LNCAP (cell line): ENCODE measurements at regions not wholly inside any gene's neighbourhood (a gene's known extent, or its start where the extent isn't known, plus 50 kb on each side); places are given as distances from the start of the nearest gene placed in this dataset.

Experiments used
- CTCF ChIP-seq: fragments of 450-650 bp; IDR thresholded peaks from 2 replicates; pipeline ENCODE4 v1.5.1; 2017; ENCODE audit warnings: mild to moderate bottlenecking

DNA sequence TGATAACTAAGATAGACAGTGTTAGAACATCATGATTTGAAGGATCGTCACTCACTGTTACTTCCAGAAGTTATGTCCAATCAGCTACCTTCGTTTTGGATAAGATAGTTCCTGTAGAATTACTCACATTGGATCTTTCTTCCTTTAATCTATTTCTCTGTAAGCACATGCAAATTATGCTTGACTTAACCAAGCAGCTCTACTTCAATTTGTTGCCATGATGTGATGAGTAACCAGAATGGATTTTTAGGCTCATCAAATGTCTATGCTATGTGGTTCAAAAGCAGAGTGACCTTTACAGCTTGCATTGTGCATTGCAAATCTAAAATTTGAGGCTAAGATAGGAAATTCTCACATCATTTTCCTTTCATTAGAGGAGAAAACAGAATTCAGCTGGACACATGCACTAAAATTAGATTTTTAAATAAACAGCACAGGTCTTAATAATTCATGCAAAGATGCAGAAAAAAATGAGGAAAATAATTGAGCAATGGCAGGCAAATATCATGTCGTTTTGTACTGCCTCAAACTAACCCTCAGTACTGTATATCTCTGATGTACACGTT lies 76.7 kb upstream of the ZFP64 start:
- no peak for TF ChIP-seq CTCF

GRCh38 chr20:52267418-52267817 lies 75.8 kb upstream of the ZFP64 start:
- no peak for TF ChIP-seq CTCF

GRCh38 chr20:52263757-52264156 lies 72.2 kb upstream of the ZFP64 start:
- TF ChIP-seq CTCF: no peak

- TF ChIP-seq CTCF: no peak
These were observed 70.2 kb upstream of the ZFP64 start for GRCh38 chr20:52261792-52262191.

DNA sequence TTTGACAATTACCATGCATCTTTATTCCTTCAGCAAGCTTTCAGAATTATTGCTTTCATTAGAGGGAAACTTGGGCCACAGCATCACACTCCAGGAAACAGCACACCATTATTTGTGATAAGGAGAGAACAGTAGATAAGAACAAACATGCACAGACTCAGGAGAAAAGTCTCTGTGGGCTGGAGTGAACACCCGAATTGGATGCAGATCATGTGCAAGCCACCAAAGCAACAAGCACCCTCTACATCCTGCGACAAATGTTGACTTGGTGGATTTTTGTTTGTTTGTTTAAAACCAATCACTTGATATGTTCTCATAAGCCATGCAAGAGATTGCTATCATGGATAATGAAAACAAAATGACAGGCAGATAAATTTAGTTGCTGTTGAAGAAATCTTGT lies 67.7 kb upstream of the ZFP64 start:
- TF ChIP-seq CTCF: no peak

GRCh38 chr20:52256454-52256853 lies 64.9 kb upstream of the ZFP64 start:
- no peak for TF ChIP-seq CTCF

DNA sequence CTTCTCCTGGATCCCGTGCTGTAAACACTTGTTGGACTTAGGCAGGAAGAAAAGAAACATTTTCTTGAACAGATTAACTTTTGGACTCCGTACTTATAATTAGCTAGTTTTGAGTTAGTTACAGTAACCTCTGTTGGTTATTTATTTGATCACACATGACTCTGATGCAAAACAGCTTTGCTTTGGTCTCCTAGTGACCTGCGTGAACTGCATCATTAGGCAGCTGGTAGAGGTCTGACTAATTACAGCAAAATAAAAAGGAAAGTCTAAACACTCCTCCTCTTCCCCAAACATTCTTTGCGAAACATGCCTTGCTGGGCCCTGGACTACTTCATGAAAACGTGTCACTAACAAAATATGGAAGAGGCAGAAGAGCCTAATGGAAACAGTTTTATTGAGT lies 61.1 kb upstream of the ZFP64 start:
- TF ChIP-seq CTCF: no peak

DNA sequence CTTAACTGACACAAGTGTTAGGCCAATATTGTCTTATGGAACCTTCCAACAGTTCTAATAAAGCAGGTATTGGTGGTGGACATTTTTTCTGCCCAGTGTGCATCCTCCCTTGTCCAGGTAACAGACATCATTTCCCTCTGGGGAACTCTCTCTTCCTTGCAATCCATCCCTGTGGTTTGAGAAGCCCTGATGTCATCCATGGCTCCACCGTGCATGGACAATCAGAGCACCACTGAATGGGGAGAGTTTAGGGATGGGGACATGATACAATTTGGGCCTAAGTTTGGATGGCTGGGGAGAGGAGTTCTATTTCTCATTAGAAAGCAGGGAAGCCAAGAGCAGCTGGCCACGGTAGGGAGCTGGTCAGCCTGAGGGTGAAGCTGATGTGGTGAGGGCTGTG lies 60.2 kb upstream of the ZFP64 start:
- no peak for TF ChIP-seq CTCF
